Vagina (tissue), 2 donors: ENCODE measurements at regions not wholly inside any gene's neighbourhood (a gene's known extent, or its start where the extent isn't known, plus 50 kb on each side); places are given as distances from the start of the nearest gene placed in this dataset.

ENCODE experiments used
- DNase-seq, 2 donors: peaks; one replicate each; pipeline ENCODE4 v3.0.0-alpha.2; 2017; ENCODE audit errors: extremely low spot score in 2 of 2
- H3K27ac ChIP-seq: fragments of 200-600 bp; sonication (generic); one replicate; pipeline ENCODE4 v1.5.1; 2019
- H3K27me3 ChIP-seq: fragments of 200-600 bp; sonication (generic); one replicate; pipeline ENCODE4 v1.5.1; 2019
- H3K36me3 ChIP-seq, 2 donors: fragments of 200-600 bp; sonication (generic); one replicate each; pipeline ENCODE4 v1.5.1; 2017 to 2019
- H3K4me1 ChIP-seq: fragments of 200-600 bp; sonication (generic); one replicate; pipeline ENCODE4 v1.5.1; 2019
- H3K4me3 ChIP-seq, 2 donors: fragments of 200-600 bp; sonication (generic); 1 replicate in 1 of 2; 2 replicates in 1 of 2; pipeline ENCODE4 v1.5.1; 2016 to 2019
- H3K9me3 ChIP-seq: fragments of 200-600 bp; sonication (generic); one replicate; pipeline ENCODE4 v1.5.1; 2019
- CTCF ChIP-seq, 3 experiments: fragments of 450-650 bp in 2 of 3; fragments of 200-600 bp in 1 of 3; sonication (generic) in 1 of 3; IDR thresholded peaks; one replicate each; pipeline ENCODE4 v1.5.1; 2017 to 2019; ENCODE audit warnings: antibody characterized with exemption in 3 of 3, mild to moderate bottlenecking in 2 of 3, moderate library complexity in 2 of 3
- POLR2A ChIP-seq, 2 donors: fragments of 450-650 bp; IDR thresholded peaks; one replicate each; pipeline ENCODE4 v1.6.1; 2017; ENCODE audit warnings: antibody characterized with exemption in 2 of 2, mild to moderate bottlenecking in 2 of 2, moderate library complexity in 2 of 2
- POLR2AphosphoS5 ChIP-seq, 2 donors: sonication (generic); formaldehyde crosslinking; IDR thresholded peaks; one replicate each; pipeline ENCODE4 v1.9.0; 2017; ENCODE audit warnings: antibody characterized with exemption in 2 of 2, mild to moderate bottlenecking in 2 of 2, low read depth in 1 of 2; ENCODE audit not compliant: insufficient read depth in 1 of 2
- intact Hi-C: fragments of 100-400 bp; cut with DNase I; formaldehyde crosslinking; loops from one replicate; pipeline ENCODE4 v1.15.1; 2023

GRCh38 chr5:130693509-130693908 is 471.5 kb downstream of the HINT1 start:
- DNase-seq, result no peak
- Histone ChIP-seq H3K27ac (no peak overlapping the region), H3K9me3 (no peaks in the 10 kb centered on the region), H3K4me1 (no peaks in the 10 kb centered on the region), H3K4me3 (no peak overlapping the region), H3K27me3 (no peaks in the 10 kb centered on the region), H3K36me3 (no peaks in the 10 kb centered on the region)
- intact Hi-C loops, result no loop called here
- TF ChIP-seq CTCF (IDR thresholded peaks at IDR 0.05) (no peak), POLR2A (IDR thresholded peaks at IDR 0.05) (no peak)

GRCh38 chr5:130692770-130693169 is 472.3 kb downstream of the HINT1 start:
- Histone ChIP-seq H3K4me3 (no peak overlapping the region), H3K4me1 (no peaks in the 10 kb centered on the region), H3K27ac (no peak overlapping the region), H3K36me3 (no peaks in the 10 kb centered on the region), H3K9me3 (no peaks in the 10 kb centered on the region), H3K27me3 (no peaks in the 10 kb centered on the region)
- intact Hi-C loops, result no loop called here
- DNase-seq, result no peak
- TF ChIP-seq POLR2AphosphoS5 (IDR thresholded peaks at IDR 0.05; ENCODE audit: insufficient read depth in 1 of 2, low read depth in 1 of 2) (no peak), POLR2A (IDR thresholded peaks at IDR 0.05) (no peak), CTCF (IDR thresholded peaks at IDR 0.05) (no peak)

GRCh38 chr5:130689831-130690230 is 475.2 kb downstream of the HINT1 start:
- intact Hi-C loops, result no loop called here
- DNase-seq, result no peak

GRCh38 chr5:130687085-130687733 is 477.8 kb downstream of the HINT1 start:
- no peak for TF ChIP-seq POLR2AphosphoS5 (IDR thresholded peaks at IDR 0.05; ENCODE audit: insufficient read depth in 1 of 2, low read depth in 1 of 2)
- no peak for TF ChIP-seq POLR2A (IDR thresholded peaks at IDR 0.05)
- TF ChIP-seq CTCF (IDR thresholded peaks at IDR 0.05), result no peak
- no peak for DNase-seq
- Histone ChIP-seq H3K9me3 (no peaks in the 10 kb centered on the region), H3K27ac (no peak overlapping the region), H3K4me1 (no peaks in the 10 kb centered on the region), H3K36me3 (no peaks in the 10 kb centered on the region), H3K4me3 (no peak overlapping the region), H3K27me3 (no peaks in the 10 kb centered on the region)
- intact Hi-C loops, result no loop called here

More at GRCh38 chr5:130689831-130690230, 475.2 kb downstream of the HINT1 start:
- H3K36me3 ChIP-seq, result no peaks in the 10 kb centered on the region
- H3K27me3 ChIP-seq, result no peaks in the 10 kb centered on the region
- H3K4me1 ChIP-seq, result no peaks in the 10 kb centered on the region
- TF ChIP-seq CTCF (IDR thresholded peaks at IDR 0.05), result no peak
- TF ChIP-seq POLR2A (IDR thresholded peaks at IDR 0.05), result no peak
- TF ChIP-seq POLR2AphosphoS5 (IDR thresholded peaks at IDR 0.05; ENCODE audit: insufficient read depth in 1 of 2, low read depth in 1 of 2), result no peak
- no peaks in the 10 kb centered on the region for H3K9me3 ChIP-seq
- no peak overlapping the region for H3K27ac ChIP-seq
- no peak overlapping the region for H3K4me3 ChIP-seq

- Histone ChIP-seq H3K4me1 (no peaks in the 10 kb centered on the region), H3K9me3 (no peaks in the 10 kb centered on the region), H3K27ac (no peak overlapping the region), H3K27me3 (no peaks in the 10 kb centered on the region), H3K4me3 (no peak overlapping the region), H3K36me3 (no peaks in the 10 kb centered on the region)
- no peak for DNase-seq
- intact Hi-C loops, result no loop called here
- TF ChIP-seq POLR2AphosphoS5 (IDR thresholded peaks at IDR 0.05; ENCODE audit: insufficient read depth in 1 of 2, low read depth in 1 of 2) (no peak), CTCF (IDR thresholded peaks at IDR 0.05) (no peak), POLR2A (IDR thresholded peaks at IDR 0.05) (no peak)
Observed at GRCh38 chr5:130678637-130679036, 486.4 kb downstream of the HINT1 start.
